Ectodermal cell (in vitro differentiated cells): ENCODE measurements at regions not wholly inside any gene's neighbourhood (a gene's known extent, or its start where the extent isn't known, plus 50 kb on each side); places are given as distances from the start of the nearest gene placed in this dataset.
"Not testable (repeated sequence)": the region's sequence is repeated elsewhere in the genome, so short reads cannot be mapped to it uniquely, and the experiment has no call there.

Source experiments
- H3K27ac ChIP-seq: 2 replicates; pipeline ENCODE4 v1.7.0; 2013; ENCODE audit warnings: mild to moderate bottlenecking, low read depth, low read length; ENCODE audit not compliant: insufficient read depth, poor library complexity, severe bottlenecking
- H3K27me3 ChIP-seq: 2 replicates; pipeline ENCODE4 v1.7.0; 2013; ENCODE audit warnings: mild to moderate bottlenecking, low read length; ENCODE audit not compliant: insufficient read depth, control insufficient read depth, poor library complexity, severe bottlenecking
- H3K36me3 ChIP-seq: one replicate; pipeline ENCODE4 v1.7.0; 2013; ENCODE audit warnings: low read length; ENCODE audit not compliant: control insufficient read depth, insufficient read depth
- H3K4me1 ChIP-seq: one replicate; pipeline ENCODE4 v1.7.0; 2013; ENCODE audit warnings: low read length; ENCODE audit not compliant: control insufficient read depth, insufficient read depth
- H3K4me3 ChIP-seq: 2 replicates; pipeline ENCODE4 v1.7.0; 2013; ENCODE audit warnings: low read depth, low read length, control low read depth; ENCODE audit not compliant: insufficient read depth
- H3K9me3 ChIP-seq: 2 replicates; pipeline ENCODE4 v1.7.0; 2013; ENCODE audit warnings: mild to moderate bottlenecking, low read length, moderate library complexity; ENCODE audit not compliant: control insufficient read depth
- WGBS, 2 experiments: methylation state at CpG; one replicate each; pipeline ENCODE4 v1.1.7; 2013; ENCODE audit warnings: missing lambda C conversion rate in 2 of 2; 5-methylcytosine and 5-hydroxymethylcytosine counted together

DNA sequence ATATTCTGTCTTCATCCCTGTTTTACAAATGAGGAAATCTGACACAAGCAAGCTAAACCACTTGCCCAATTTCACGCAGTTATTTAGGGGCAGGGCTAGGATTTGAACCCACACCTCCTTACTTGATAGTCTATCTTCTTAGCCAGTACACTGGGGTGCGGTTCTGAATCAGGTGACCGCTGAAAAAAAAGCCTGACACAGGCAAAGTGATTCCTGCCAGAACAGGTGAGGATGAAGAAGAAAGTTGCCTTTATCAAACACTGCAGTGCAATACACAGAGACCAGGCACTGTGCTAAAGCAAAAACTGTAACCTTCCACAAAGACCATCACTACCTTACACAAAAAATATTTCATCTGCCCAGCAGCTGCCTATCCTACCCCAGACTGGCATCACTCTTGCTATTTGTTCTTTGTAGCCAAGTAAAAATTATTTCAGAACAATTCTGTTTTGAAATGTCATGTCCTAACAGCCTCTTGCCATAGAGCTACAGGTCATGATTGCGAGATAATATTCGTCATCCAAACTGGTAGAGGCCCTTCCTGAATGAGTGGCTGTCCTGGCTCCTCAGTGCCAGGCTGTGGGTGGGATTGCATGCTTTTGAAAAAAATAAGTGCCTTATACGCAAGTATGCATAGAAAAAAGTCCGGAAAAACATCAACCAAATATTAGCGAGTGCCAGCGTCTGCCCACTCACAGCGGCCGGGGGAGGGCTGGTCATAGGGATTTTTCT lies 142.3 kb upstream of the TPM1 start:
- 95% methylated on average over 11 of the region's 11 CpGs for WGBS, 2 experiments
- H3K27me3 ChIP-seq = no peaks in the 10 kb centered on the region
- H3K27ac ChIP-seq = no peak overlapping the region
- H3K9me3 ChIP-seq = no peaks in the 10 kb centered on the region
- H3K36me3 ChIP-seq = no peaks in the 10 kb centered on the region
- H3K4me3 ChIP-seq = no peak overlapping the region
- H3K4me1 ChIP-seq = peaks cover 42% of the 10 kb centered on the region

DNA sequence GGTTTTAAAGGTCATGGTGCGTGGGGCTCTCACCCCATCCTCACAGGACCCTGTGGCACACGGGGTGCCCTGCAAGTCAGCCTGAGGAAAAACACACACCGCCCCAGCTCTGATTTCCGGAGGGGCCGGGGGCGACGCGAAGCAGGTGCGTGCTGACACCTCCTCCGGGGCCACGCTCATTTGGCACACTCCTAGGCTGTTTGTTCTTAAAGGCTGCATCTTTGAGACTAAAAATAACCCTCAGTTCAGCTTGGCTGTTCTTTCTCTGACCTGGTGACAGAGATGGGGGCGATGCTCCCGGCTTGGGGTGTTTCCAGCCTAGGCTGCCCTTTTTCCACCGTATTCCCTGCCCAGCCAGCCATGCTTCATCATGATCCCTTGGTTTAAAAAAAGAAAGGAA lies 141.5 kb upstream of the TPM1 start:
- 95% methylated on average over 14 of the region's 14 CpGs for WGBS, 2 experiments
- H3K4me1 ChIP-seq = peaks cover 34% of the 10 kb centered on the region
- no peaks in the 10 kb centered on the region for H3K9me3 ChIP-seq
- H3K4me3 ChIP-seq = no peak overlapping the region
- H3K27ac ChIP-seq = no peak overlapping the region
- H3K36me3 ChIP-seq = no peaks in the 10 kb centered on the region
- H3K27me3 ChIP-seq = no peaks in the 10 kb centered on the region

DNA sequence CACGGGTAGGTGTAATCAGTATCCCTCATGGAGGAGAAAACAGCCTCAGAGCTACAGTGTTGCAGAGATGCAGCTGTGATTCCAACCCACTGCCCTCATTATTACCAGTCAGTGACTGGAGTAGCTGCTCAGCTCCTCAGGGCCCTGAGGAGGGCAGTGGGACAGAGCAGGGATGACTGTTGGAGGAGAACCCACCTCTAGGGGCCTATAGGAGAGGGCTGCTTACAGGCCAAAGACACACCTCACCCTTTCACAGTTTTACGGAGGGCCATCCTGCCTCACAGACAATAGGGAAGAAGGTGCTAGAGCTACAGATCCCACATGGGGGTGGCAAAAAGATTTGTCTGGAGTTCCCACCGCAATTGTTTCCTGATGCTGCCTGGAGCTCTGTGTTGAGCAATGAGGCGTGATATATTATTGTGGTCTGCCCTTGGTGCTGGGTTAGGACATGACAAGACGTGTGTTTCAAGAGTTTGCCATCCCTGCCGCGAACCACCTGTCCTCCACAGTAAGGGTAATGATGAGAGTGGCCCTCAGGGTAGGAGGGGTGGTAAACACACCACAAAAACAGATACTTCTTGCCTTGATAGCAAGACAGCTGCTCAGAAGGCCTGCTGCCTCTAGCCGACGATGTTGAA lies 140.5 kb upstream of the TPM1 start:
- no peaks in the 10 kb centered on the region for H3K27me3 ChIP-seq
- 94 to 95% methylated on average over 9 of the region's 9 CpGs for WGBS, 2 experiments
- peaks cover 25% of the 10 kb centered on the region for H3K4me1 ChIP-seq
- H3K36me3 ChIP-seq = no peaks in the 10 kb centered on the region
- H3K27ac ChIP-seq = no peak overlapping the region
- H3K4me3 ChIP-seq = no peak overlapping the region
- no peaks in the 10 kb centered on the region for H3K9me3 ChIP-seq

DNA sequence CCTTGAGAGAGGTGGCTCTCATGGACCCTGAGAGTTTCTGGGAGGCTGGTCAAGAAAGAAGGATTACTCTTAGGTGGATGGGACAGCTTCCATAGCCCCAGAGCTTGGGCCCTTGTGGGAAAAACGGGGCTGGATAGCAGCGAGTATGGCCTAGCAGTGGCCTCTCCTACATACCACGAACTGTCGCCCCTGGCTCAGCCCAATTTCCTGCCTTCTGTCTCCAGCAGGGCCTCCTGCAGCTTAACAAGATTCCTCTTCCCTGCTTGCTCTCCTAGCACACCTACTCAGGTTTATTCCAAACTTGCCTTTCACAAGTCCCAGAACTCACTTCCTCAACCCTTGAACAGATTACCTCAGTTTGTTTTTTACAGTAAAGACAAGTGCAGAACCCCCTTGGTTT lies 139.7 kb upstream of the TPM1 start:
- Histone ChIP-seq H3K9me3 (no peaks in the 10 kb centered on the region), H3K4me3 (no peak overlapping the region), H3K36me3 (no peaks in the 10 kb centered on the region), H3K27ac (no peak overlapping the region), H3K4me1 (peaks cover 20% of the 10 kb centered on the region), H3K27me3 (no peaks in the 10 kb centered on the region)
- WGBS, 2 experiments = 52 to 56% methylated on average over 4 of the region's 4 CpGs

DNA sequence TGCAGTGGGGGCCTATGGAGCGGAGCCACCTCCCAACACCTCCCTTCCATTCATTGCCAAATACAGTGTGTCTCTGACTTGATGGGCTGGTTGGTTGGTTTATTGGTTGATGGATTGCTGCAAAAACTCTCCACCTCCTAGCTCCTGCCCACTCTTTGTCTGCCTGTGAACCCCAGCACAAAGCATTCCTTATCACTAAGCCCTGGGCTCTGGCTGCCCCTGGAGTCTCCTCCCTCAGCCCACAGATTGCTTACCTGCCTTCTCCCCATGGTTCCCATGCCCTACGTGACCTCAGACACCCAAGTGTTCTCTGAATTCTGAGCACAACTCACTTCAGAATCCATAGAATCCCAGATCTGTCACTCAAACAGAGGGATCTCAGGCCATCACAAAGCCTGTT lies 139.1 kb upstream of the TPM1 start:
- Histone ChIP-seq H3K9me3 (no peaks in the 10 kb centered on the region), H3K4me1 (peaks cover 20% of the 10 kb centered on the region), H3K36me3 (no peaks in the 10 kb centered on the region), H3K27me3 (no peaks in the 10 kb centered on the region), H3K27ac (no peak overlapping the region), H3K4me3 (no peak overlapping the region)
- WGBS, 2 experiments = 44 to 74% methylated on average over 1 to 2 of the region's 2 CpGs

DNA sequence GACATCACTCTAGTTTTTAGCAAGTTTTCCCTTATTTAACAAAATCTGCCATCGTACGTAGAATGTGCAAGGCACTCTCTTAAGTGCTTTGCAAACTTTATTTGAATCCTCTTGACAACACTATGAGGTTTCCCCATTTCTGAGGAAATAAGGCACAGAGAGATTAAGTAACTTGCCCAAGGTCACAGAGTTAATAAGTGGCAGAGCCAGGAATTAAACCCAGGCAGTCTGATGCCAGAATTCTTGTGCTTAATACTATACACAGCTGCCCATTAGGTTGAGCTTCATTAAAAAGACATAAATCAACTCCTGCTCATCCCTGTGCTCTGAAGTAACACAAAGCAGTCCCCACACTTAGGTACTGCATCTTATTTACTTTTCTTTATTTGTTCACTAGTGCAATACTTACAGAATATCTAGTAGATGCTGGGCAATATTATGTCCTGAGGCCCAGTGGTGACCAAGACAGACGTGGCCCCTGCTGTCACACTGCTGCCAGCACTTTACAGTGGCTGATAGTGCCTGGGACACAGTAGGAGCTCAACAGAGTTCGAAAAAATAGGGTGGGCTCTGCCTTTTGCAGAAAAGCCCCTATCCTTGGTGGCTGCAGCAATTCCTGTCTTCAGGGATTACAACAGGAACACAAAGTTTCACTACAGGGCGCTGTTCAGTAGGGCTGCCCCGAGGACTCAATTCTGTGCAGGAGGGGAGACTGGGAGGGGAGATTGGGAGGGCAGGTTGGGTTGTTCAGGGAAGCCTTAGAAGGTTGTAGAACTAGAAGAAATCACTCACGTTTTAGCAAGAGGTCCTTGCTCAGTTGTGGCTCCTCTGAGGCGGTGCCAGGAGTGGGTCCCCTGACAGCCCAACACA lies 138.3 kb upstream of the TPM1 start:
- WGBS, 2 experiments = 87% methylated on average over 8 of the region's 8 CpGs

DNA sequence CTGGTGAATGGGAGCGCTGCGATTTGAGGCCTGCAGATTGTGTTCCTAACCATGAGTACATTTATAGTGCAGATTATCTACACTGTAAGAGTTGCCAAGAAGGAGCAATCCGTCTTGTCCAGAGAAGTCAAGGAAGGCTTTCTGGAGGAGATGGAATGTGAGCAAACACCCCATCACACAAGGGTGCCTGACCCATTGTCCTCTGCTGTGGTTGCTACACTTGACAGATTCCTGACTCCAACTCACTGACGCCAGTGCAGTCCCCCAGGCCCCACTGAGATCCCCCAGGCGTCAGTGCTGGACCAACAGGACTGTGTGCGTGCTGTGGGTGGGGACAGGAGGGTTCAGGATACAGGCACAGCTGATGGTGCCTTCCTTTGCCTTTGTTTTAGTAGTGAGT lies 135.9 kb upstream of the TPM1 start:
- WGBS, 2 experiments = 82 to 92% methylated on average over 6 of the region's 6 CpGs
- Histone ChIP-seq H3K27me3 (no peaks in the 10 kb centered on the region), H3K36me3 (no peaks in the 10 kb centered on the region), H3K4me3 (no peak overlapping the region), H3K27ac (no peak overlapping the region), H3K4me1 (peaks cover 20% of the 10 kb centered on the region), H3K9me3 (no peaks in the 10 kb centered on the region)

More for the DNA sequence above, 138.3 kb upstream of the TPM1 start:
- Histone ChIP-seq H3K9me3 (no peaks in the 10 kb centered on the region), H3K27me3 (no peaks in the 10 kb centered on the region), H3K4me1 (peaks cover 20% of the 10 kb centered on the region), H3K36me3 (no peaks in the 10 kb centered on the region), H3K27ac (no peak overlapping the region), H3K4me3 (no peak overlapping the region)

DNA sequence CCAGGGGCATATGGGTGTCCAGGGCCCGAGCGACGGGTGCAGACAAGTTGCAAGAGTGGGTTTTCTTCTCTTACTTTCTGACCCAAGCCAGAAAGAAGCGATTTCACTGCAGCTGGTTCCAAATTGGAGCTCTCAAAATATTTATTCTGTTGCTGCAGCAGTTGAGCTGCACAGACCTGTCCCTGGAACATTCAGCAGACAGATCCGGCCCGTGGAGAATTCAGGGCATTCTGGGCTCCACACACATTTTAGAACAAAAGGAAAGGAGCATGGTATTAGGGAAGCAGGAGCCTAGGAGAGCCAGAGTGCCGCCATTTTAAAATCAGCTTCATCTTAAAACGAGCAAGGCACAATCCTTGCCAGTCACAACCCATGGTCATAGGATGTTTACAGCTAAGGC lies 135.3 kb upstream of the TPM1 start:
- H3K27me3 ChIP-seq = no peaks in the 10 kb centered on the region
- H3K4me3 ChIP-seq = no peak overlapping the region
- H3K9me3 ChIP-seq = no peaks in the 10 kb centered on the region
- no peak overlapping the region for H3K27ac ChIP-seq
- 94 to 95% methylated on average over 8 of the region's 8 CpGs for WGBS, 2 experiments
- no peaks in the 10 kb centered on the region for H3K36me3 ChIP-seq
- H3K4me1 ChIP-seq = peaks cover 19% of the 10 kb centered on the region

DNA sequence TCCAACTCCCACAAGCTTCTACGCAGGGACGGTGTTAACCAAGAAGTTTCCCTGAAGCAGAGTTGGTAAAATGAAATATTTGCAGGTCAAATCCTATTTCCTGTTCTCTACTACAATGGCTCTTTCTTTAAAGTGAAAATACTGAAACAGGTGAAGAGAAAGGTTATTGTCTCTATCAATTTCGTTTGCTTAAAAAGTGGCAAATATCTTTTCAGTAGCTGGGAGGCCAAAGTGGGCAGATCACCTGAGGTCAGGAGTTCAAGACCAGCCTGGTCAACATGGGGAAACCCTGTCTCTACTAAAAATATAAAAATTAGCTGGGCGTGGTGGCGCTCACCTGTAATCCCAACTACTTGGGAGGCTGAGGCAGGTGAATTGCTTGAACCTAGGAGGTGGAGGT lies 134.2 kb upstream of the TPM1 start:
- H3K27me3 ChIP-seq, H3K4me1 ChIP-seq, H3K9me3 ChIP-seq, H3K27ac ChIP-seq, H3K36me3 ChIP-seq, H3K4me3 ChIP-seq: not testable (repeated sequence)
- 69 to 78% methylated on average over 4 to 5 of the region's 5 CpGs for WGBS, 2 experiments

DNA sequence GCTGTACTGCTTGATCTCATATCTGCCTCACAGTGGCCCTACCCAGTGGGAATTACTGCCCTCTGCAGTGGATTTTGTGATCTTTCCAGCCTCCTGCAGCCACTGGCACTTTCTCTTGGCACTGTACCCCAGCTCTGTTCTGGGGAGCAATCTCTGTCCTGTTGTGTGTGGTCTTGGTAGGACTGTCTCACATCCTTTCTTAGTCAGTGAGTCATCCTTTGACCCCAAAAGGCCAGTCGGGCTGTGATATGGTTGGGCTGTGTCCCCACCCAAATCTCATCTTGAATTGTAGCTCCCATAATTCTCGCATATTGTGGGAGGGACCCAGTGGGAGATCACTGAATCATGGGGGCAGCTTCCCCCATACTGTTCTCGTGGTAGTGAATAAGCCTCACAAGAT lies 133.3 kb upstream of the TPM1 start:
- Histone ChIP-seq H3K27me3 (no peaks in the 10 kb centered on the region), H3K36me3 (no peaks in the 10 kb centered on the region), H3K9me3 (no peaks in the 10 kb centered on the region), H3K27ac (no peak overlapping the region), H3K4me1 (peaks cover 3% of the 10 kb centered on the region), H3K4me3 (no peak overlapping the region)
- 90 to 93% methylated on average over 3 of the region's 3 CpGs for WGBS, 2 experiments
